Uterus (tissue), 2 donors: ENCODE measurements at regions not wholly inside any gene's neighbourhood (a gene's known extent, or its start where the extent isn't known, plus 50 kb on each side); places are given as distances from the start of the nearest gene placed in this dataset.

Experiments used
- POLR2A ChIP-seq, 2 donors: fragments of 450-650 bp; IDR thresholded peaks; one replicate each; pipeline ENCODE4 v1.6.1; 2016; ENCODE audit warnings: antibody characterized with exemption in 2 of 2, mild to moderate bottlenecking in 1 of 2, moderate library complexity in 1 of 2
- TF ChIP-seq, protein P1 (sequence below), 4 experiments: fragments of 200-600 bp in 2 of 4; fragments of 450-650 bp in 2 of 4; sonication (generic) in 2 of 4; IDR thresholded peaks; one replicate each; pipeline ENCODE4 v1.5.1; 2016 to 2019; ENCODE audit warnings: antibody characterized with exemption in 4 of 4, mild to moderate bottlenecking in 2 of 4, moderate library complexity in 1 of 4

DNA sequence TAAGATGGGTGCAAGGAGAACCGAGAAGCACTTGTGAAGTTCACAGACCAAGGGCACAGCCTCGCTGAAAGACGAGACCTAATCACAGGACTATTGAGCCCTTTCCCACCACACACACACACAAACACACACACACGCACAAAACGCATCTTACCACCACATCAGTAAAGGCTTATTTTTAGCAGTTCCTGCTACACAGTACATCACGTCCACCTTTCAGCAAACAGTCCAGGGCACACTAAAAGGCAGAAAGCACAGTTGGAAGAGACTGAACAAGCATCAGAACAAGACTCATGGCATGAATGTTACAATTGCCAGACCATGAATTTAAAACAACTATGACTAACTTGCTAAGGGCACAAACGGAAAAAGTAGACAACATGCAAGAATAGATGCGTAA, 83.6 kb upstream of the MAPK10 start:
- TF ChIP-seq, protein P1, sequence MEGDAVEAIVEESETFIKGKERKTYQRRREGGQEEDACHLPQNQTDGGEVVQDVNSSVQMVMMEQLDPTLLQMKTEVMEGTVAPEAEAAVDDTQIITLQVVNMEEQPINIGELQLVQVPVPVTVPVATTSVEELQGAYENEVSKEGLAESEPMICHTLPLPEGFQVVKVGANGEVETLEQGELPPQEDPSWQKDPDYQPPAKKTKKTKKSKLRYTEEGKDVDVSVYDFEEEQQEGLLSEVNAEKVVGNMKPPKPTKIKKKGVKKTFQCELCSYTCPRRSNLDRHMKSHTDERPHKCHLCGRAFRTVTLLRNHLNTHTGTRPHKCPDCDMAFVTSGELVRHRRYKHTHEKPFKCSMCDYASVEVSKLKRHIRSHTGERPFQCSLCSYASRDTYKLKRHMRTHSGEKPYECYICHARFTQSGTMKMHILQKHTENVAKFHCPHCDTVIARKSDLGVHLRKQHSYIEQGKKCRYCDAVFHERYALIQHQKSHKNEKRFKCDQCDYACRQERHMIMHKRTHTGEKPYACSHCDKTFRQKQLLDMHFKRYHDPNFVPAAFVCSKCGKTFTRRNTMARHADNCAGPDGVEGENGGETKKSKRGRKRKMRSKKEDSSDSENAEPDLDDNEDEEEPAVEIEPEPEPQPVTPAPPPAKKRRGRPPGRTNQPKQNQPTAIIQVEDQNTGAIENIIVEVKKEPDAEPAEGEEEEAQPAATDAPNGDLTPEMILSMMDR (IDR thresholded peaks at IDR 0.05) = no peak
- no peak for TF ChIP-seq POLR2A (IDR thresholded peaks at IDR 0.05)
